Stimulated activated CD4-positive, alpha-beta T cell treated with anti-CD3 and anti-CD28 coated beads, Interleukin-4, amount 100 ng/mL, for 1 hour (primary cell): ENCODE measurements at regions not wholly inside any gene's neighbourhood (a gene's known extent, or its start where the extent isn't known, plus 50 kb on each side); places are given as distances from the start of the nearest gene placed in this dataset.

Source experiments
- DNase-seq: peaks from one replicate; pipeline ENCODE4 v3.0.0-alpha.2; 2020

DNA sequence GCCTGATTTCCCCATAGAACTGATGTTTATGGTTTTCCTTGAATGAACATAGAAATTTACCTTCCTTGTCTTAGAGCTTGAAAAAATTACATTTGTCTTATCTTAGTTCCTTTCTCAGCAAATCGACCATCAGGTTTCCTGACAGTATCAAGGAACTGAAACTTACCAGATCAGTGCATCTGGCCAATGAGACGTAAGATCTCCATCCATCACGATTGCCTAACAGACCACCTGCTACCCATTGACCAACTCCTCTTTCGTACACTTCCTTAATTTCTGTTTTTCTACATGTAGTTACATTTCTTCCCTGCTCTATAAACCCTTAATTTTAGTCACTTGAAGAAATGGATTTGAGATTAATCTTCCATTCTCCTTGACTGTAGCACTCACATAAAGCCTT is 57.4 kb upstream of the TMPRSS15 start:
- DNase-seq, result no peak

DNA sequence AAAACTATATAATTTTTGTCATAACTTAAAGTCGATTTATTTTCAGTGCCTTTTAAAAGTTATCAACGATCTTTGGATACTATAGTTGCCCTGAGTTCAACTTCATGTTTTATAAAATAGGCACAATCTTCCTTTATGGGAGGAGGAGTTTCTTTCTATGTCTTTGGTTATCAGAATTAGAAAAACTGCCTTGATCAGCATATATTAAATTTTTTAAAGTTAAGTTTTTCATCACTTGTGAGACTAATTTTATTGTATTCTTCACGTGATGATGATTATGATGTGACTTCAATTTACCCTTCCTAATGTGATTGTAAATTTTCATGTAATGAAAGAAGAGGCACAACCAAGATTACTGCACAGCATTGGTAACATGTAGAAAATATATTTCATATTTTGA is 58.2 kb upstream of the TMPRSS15 start:
- DNase-seq, result no peak

DNA sequence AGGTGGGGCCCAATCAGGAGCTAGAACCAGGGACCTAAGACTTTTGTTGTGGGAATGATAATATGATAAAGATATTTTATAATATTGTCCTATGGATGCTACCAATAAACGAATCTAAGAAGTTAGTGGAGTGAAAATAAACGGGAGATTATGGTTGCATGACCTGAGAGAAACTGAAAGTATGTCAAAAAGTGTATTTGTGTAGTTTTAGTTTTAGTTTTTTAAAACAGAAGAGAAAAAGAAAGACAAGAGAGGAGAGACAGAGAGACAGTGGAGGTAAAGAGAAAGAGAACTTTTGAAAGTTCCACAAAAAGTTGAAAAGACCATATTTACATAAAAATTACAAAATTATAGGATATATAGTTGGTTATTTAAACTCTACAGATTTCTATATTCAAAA is 64.1 kb upstream of the TMPRSS15 start:
- DNase-seq, result no peak

DNA sequence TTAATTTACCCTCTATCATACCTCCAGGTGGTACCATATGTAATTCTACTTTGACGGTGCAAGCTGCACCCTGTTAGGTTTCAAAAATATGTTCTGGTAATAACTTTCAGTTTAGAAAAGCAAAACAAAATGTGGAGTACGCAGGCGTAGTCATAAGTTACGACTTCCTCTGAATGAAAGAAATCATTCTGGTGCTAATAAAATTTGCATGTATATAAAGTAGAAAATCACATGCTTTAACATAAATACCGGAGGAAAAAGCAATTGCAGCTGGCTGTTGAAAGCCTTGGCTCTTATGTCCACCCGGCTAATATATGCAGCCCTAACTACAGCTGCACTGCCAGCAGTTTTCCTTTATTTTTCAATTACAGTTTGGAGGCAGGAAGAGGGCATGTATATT is 65.2 kb upstream of the TMPRSS15 start:
- DNase-seq, result no peak

DNA sequence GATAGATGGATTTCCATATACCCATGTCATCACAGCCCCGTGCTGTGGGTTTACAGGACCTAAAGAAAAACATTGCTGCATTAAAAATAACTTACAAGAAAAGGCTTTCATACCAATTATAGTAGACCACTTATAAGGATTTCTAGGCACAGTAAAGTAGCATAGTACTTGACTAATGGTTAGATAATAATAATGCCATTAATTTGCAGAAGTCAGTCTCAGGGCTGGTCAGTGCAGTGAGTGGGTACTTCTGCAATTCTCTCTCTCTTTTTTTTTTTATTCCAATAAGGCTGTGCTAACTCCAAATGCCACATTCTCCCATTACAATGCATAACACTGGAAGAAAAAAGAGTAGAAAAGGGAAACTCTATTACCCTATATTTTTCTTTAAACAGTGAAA is 73.1 kb upstream of the TMPRSS15 start:
- no peak for DNase-seq

DNA sequence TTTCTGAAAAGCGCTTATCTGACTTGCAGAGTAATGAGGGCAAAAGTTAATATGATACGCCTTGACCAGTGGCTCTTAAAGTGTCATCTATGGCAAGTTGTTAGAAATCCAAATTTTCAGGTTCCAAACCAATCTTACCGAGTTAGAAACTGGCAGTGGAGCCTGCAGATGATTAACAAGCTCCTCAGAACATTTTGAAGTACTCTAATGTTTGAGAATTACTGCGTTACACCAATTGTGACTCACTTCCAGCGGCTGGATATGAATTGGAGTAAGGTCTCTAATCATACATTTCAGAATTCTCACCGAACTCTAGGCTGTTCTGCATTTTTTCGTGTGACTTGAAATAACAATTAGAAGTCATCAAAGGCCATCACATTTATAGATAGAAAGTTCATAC is 73.5 kb upstream of the TMPRSS15 start:
- no peak for DNase-seq

DNA sequence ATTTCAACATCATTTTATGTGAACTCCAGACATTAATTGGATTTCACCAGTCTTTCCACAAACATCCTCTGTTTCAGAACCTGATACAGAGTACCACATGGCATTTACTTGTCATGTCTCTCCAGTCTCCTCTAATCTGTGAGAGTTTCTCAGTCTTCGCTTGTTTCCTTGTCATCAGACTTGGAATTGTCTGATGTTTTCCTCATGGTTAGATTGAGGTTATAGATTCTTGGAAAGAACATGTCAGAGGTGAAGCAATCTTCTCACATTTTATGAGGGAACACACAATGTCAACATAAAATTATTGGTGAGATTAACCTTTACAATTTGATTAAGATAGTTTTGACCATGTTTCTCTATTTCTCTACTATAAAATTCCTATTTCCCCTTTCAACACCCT is 74.9 kb upstream of the TMPRSS15 start:
- no peak for DNase-seq

DNA sequence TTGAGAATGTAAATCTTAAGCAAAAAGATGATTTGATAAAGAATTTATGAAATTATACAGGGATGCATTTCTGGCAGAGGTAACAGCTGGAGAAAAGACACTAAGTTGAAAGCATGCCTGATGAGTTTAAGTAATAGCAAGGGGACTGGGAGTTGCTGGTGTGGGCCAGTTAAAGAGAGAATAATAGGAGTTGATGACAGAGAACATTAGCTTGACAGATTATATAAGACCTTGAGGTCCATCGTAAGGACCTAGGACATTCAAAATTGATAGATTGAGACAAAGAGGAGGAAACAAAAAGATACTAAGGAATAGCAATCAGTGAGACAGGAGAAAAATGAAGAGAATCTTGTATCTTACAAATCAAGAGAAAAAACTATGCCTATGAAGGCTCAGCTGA is 84.7 kb upstream of the TMPRSS15 start:
- DNase-seq, result no peak

DNA sequence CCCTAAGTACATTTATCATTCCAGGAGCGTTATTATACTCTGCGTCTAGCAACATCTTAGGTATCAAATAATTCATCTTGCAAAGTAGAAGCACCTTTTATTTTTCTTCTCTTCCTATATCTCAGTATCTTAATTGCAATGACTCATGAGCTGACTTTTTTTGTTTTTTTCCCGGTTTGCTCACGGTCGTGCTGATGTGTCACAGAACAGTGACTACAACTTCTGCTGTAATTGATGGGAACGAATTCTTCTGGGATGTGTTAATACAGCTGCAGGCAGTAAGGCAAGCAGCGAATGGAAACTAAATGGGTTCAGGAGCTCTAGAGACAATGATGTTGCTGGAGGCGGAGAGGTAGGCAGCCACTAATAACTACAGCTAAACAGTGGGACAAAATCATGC is 89.8 kb upstream of the TMPRSS15 start:
- DNase-seq, result no peak

DNA sequence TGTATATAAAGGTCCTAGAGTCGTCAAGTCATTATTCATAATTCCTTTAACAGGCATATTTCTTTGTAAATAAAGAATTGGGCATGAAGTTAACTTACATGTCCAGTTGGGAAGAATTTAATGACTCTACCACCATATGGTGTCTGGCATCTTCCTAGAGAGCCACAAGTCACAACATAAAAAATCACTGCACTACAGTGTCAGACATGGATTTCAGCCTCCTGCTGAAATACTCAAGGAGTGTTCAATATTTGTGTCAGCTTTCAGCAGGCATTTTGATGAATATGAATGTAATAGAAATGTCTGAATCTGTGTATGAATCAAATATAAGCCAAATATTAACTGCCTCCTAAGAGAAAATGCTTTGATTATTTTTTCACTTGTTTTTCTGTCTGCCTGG is 91.9 kb upstream of the TMPRSS15 start:
- no peak for DNase-seq

DNA sequence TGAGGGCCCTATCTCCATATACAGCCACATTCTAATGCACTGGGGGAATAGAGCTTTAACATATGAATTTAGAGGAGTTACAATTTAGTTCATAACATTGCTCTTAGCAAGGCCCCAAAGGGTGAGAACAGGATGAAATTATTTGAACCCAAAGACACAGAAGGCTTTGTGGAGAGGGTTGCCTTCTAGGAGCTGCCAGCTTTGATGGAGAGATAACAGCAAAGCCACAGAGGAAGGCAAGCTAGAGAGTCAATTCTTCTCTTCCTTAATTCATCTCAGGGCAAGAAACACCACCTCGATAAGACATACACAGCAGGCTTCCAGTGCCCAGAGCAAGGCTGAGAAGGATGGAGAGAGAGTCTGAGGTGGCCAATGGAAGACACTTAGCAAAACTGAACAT is 94.8 kb upstream of the TMPRSS15 start:
- DNase-seq, result no peak

DNA sequence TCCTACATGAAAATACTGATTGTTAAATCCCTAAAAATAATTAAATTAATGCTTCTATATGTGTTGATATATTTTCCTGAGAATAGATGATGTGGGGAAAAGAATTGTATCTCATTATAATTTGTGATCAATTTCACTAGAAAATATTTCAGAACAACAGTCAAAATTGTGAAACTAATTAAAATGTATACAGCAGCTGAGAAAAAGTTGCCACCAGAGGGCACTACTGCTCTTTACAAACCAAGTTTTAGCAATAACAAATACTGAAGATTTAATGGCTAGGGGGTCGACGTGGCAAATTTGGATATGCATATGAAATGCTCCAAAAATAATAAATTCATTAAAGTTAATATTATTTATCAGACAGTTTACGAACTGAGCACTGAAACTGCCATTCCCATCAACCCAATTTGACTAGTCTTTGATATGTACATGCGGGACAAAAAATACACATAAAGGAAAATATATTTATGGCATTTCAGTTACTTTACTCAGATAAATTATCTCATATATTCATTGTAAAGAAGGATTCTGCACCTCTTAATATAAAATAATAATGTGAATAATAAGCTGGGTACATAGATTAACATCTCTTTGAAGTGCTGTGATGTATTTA is 96.3 kb upstream of the TMPRSS15 start:
- peak; percentile 7 for DNase-seq

DNA sequence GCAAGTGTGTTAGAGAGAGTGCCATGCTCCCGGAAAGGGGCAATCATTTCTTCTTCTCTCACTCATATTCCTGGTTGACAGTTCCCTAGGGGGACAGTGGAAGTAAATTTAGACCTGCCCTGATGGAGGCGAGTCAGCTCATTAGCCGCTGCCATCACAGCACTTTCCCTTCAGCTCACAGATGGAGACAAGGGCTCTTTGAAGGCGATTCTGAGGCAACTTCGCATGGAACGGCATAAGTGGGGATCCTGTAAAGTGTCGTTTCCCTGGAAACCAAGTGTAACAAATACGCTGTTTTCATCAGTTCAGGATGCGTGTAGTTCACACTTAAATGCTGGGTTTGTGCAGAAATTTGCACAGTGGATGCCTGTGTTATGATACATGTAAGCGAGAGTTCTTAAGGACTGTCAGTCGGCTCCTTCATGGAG is 114.5 kb upstream of the TMPRSS15 start:
- DNase-seq, result no peak

DNA sequence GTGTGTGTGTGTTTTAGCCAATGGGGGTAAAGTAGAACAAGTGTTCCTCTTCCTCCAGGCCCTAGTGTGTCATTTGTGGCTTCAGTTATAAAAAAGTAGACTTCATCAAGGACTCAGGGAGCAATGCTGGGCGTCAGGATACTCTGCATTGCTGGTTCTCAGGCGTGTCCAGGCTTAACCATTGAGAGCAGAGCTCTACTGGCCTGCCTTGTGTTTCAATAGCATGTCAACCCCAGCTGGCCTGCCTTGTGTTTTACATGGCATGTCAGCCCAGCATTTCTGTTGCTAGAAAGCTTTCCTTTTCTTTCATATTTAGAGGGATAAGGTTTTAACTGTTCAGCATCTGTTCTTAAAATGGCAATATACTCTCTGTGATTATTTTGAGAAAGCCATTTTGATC is 117.6 kb upstream of the TMPRSS15 start:
- no peak for DNase-seq

DNA sequence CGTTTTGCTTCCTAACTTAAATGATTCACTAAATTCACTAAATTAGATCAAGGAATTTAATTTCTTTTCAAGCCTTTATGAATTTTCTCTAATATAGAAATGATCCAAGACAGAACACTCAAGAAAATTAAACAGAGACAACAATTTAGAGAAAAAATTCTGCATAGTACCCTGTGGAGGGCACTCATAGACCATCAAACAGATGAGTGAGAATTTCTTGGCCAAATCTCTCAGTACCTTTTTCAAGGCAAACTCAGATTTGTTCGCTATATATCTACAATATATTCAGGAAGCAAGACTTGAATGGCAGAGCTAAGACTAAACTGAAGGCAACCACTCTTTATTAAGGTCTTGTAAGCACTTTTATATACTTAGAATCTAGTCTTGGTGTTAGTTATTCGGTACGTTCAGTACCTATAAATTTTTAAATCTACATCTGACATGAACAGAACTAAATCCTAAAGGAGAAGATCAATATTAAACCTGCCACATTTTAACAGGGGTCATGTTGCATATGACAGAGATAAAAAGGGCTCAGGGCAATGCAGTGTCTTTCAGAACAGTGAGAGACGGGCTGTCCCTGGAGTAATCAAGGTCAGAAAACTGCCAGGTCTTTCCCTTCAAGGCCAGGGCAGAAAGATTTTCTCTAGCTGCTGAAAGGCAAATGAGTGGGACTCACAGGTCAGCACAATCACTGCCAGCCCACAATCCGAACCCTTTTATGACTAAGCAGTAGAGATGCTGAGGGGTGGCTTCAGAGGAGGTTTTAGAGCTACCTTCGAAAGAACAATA is 118.8 kb upstream of the TMPRSS15 start:
- DNase-seq, result no peak

DNA sequence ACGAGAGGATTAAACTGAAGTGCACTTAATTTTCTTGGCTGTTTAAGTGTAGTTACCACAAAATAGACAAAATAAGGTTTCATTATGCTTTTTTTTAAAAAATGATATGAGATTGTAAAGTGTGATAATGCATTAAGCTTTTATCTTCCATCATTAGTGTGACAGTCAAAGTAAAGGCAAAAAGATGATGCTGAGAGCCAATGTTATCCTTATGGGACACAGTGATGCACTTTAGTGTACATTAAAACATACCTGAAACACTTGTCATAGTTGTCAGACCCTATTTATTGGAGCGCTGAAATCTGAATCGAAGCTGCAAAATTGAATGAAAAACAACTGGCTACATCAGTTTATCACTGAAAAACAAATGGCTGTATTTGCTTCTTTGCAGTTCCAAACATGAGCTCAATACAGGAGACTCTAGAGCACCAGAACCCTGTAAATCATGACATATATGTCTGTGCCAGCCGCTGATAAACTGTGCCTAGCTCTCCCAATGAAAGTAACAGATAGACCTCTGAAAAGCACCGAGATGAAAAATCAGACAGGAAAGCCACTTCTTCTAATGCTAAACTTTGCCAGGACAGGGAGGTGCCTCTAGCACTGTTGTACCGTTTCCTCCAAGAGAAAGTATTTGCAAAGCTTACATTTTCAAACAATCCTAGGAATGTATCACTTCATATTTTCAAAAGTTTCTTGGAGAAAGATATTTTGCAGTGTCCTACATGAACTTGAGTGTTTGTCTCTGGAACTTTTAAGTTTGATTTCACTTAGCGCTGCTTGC is 120.7 kb upstream of the TMPRSS15 start:
- no peak for DNase-seq

DNA sequence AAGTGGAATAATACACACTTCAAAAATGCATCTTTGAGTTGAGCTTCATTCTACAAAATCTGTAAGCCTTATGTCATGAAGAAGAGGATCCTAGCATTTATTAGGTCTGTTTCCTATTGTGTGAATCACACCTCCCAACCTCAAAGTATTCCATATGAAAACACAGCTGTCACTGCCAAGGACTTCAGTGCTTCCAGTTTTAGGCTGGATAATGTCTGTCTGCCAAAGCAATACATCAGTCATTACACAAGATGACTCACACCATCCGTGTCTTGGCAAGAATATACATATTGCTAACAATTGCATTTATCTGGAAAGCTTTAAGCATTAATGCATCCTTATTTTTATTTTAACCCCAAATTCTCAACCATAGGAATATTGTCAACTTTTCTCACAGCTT is 125.7 kb upstream of the TMPRSS15 start:
- DNase-seq, result no peak

DNA sequence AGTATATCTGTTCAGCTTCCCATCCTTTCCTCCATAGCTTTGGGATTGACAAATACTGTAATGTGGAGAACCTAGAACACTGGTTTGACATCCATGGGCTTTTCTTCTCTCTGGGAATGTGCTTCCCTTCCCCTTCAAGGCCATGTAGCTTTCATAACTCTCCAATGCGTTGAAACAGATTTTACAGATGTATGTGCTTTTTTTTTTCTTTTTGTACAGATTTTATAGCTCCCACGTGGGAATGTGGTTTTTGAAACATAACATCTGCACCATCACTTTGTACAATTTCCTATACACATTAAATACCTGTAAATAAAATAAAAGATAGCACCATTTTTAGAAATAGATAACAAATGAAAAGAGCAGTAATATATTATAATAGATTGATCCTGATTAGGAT is 138.5 kb upstream of the TMPRSS15 start:
- DNase-seq, result no peak

DNA sequence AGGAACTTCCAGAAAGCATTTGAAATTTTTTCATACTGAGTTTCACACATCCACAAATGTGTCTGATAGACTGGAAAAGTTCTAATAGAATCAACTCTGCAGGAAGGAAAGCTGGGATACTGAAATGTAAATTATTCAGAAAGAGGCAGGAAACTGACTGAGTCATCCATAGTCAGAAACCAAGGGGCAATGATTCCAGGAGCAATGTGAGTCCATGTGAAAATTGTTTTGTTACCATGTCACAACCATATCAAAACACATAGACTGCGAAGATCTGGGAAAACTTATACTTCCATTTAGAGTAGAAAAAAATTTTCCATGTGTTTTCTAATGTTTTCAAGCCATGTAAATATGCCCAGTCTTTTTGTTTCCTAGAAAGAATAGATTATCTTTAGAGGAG is 142.3 kb upstream of the TMPRSS15 start:
- DNase-seq, result no peak

DNA sequence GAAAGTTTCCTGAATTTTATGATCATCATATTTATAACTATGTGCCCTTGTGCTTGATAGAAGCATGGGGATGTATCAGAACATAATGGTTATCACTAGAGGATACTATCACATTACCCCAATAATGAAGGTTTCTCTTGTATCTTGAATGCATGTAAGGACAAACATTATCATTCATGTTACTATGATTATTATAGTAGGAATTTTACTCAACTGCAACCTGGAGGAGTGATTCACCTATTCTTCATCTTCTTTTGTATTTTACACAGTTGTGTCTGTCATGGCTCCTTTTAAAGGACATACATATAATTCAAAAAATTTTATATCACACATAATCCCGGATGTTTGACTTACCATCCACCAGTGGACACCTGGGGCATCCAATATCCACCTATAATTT is 143.8 kb upstream of the TMPRSS15 start:
- no peak for DNase-seq

DNA sequence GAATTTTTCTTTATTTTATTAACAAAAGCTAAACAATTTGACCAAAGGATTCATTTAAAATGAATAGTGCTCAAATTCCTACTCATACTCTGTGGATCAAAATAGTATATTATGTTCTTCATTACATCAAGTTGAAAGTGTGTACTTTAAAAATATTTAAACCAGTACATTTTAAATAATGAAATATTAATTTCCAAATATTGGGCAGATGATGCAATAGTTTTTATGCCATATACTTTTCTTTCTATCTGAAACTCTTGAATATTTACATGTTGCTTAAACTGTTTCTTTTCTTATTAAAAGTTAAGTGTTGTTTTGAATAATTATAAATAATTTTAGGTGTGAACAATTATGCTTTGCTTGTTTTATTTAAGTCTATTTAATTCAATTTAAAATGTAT is 144.7 kb upstream of the TMPRSS15 start:
- DNase-seq, result no peak

DNA sequence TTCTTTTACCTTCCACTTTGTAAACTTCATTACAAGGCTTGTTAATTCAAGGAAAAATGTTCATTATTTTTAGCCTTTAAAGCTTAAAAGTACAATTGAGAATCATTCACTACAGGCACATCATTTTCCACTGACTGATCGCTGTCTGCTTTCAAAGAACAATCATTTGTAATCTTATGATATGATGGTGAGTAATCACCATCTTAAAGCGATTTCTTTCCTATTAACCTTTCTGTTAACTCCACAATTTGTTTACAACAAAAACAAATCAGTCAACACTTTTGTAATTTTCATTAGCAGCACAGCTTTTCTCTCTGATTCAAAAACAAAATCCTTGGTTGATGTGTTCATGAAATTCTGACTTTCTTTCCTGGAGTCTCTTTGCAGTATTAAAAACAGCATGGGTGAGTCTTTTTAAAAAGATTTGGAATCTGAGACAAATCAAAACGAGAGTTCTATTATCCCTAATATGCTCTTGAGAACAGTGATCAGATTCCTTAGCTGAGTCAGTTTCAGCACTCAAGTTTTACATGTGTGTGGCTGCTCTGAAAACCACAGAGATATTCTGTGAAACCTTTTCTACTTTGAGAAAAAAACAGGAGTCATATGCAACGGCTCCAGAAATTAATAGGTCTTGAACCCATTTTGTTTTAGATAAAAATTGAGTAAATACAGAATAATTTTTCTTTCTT is 145.8 kb upstream of the TMPRSS15 start:
- no peak for DNase-seq

DNA sequence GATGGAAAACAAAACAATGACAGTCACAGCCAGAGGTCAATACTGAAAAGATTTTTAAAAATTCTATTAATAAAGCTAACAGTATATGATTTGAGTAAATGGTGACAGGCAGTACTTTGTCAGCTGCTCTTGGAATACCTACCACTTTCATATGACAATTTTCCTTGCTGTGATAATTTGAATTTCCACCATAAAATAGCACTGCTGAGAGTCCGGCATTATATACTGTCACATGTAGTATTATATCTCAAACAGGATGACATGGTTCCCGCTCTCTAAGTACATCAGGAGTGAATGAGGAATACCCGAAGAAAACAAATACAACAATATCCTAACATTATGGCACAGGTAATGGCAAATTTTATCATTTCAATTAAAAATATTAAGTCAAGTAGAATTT is 146.8 kb upstream of the TMPRSS15 start:
- no peak for DNase-seq

DNA sequence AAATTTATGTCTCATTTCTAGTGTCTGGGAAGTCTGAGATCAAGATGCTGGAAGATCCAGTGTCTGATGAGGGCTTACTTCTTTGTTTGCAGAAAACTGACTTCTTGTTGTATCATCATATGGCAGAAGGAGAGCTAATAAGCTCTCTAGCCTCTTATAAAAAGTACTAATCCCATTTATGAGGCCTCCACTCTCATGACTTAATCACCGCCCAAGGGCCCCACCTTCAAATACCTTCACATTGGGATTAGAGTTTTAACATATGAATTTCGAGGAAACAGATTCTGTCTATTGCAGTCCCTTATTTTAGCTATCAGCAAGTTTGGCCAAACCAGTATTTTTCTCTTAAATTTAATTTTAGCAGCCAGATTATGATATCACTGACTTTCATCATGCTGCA is 150.2 kb upstream of the TMPRSS15 start:
- no peak for DNase-seq
